Keratinocyte (primary cell): ENCODE measurements at regions not wholly inside any gene's neighbourhood (a gene's known extent, or its start where the extent isn't known, plus 50 kb on each side); places are given as distances from the start of the nearest gene placed in this dataset.

Experiments
- DNase-seq: peaks from one replicate; pipeline ENCODE4 v3.0.0-alpha.2; 2011; ENCODE audit warnings: low read depth, missing footprints, low spot score
- FAIRE-seq: peaks from 2 replicates; lab custom pipeline; 2011; peaks lifted over from hg19 to GRCh38; lab: Jason Lieb, UNC
- H2AFZ ChIP-seq: 2 replicates; pipeline ENCODE4 v1.6.0; 2012; ENCODE audit warnings: low read length, control low read depth, inconsistent platforms; ENCODE audit not compliant: control insufficient read depth
- H3K27ac ChIP-seq: 2 replicates; pipeline ENCODE4 v1.5.1; 2011; ENCODE audit warnings: low read length; ENCODE audit not compliant: control insufficient read depth, insufficient read depth
- H3K27me3 ChIP-seq: 3 replicates; pipeline ENCODE4 v1.6.0; 2011; ENCODE audit warnings: low read length; ENCODE audit not compliant: control insufficient read depth, insufficient read depth; ENCODE audit errors: extremely low read depth
- H3K36me3 ChIP-seq, 2 experiments: 2 replicates in 1 of 2; 3 replicates in 1 of 2; pipeline ENCODE4 v1.5.1; 2011; ENCODE audit warnings: low read length in 2 of 2, mild to moderate bottlenecking in 1 of 2; ENCODE audit not compliant: control insufficient read depth in 2 of 2, insufficient read depth in 2 of 2; ENCODE audit errors: extremely low read depth in 1 of 2
- H3K4me1 ChIP-seq: 3 replicates; pipeline ENCODE4 v1.5.1; 2011; ENCODE audit warnings: low read length; ENCODE audit not compliant: control insufficient read depth, insufficient read depth; ENCODE audit errors: extremely low read depth
- H3K4me2 ChIP-seq: 3 replicates; pipeline ENCODE4 v1.6.0; 2011; ENCODE audit warnings: low read depth, low read length; ENCODE audit not compliant: control insufficient read depth, insufficient read depth; ENCODE audit errors: extremely low read depth
- H3K4me3 ChIP-seq, 3 experiments: fragments of 200-600 bp in 1 of 3; sonication (generic) in 1 of 3; 2 replicates in 2 of 3; 3 replicates in 1 of 3; pipeline ENCODE4 v1.5.1; 2011 to 2016; ENCODE audit warnings: low read length in 3 of 3, mild to moderate bottlenecking in 3 of 3, control low read depth in 2 of 3, inconsistent platforms in 1 of 3, low read depth in 1 of 3, mixed read lengths in 1 of 3, mixed run types in 1 of 3, moderate library complexity in 1 of 3; ENCODE audit not compliant: control insufficient read depth in 2 of 3, insufficient read depth in 2 of 3; ENCODE audit errors: extremely low read depth in 1 of 3
- H3K79me2 ChIP-seq: 2 replicates; pipeline ENCODE4 v1.6.0; 2012; ENCODE audit warnings: low read length; ENCODE audit not compliant: control insufficient read depth, insufficient read depth
- H3K9ac ChIP-seq: 3 replicates; pipeline ENCODE4 v1.6.0; 2011; ENCODE audit warnings: low read length; ENCODE audit not compliant: control insufficient read depth, insufficient read depth; ENCODE audit errors: extremely low read depth
- H3K9me1 ChIP-seq: 3 replicates; pipeline ENCODE4 v1.6.0; 2011; ENCODE audit warnings: low read length; ENCODE audit not compliant: control insufficient read depth, insufficient read depth; ENCODE audit errors: extremely low read depth
- H3K9me3 ChIP-seq: 2 replicates; pipeline ENCODE4 v1.5.1; 2012; ENCODE audit warnings: low read depth, low read length; ENCODE audit not compliant: control insufficient read depth
- H4K20me1 ChIP-seq: 3 replicates; pipeline ENCODE4 v1.6.0; 2011; ENCODE audit warnings: low read length; ENCODE audit not compliant: control insufficient read depth, insufficient read depth; ENCODE audit errors: extremely low read depth
- EZH2 ChIP-seq: IDR thresholded peaks from one replicate; pipeline ENCODE4 v1.6.1; 2012; ENCODE audit warnings: inconsistent platforms, mild to moderate bottlenecking, low read length, moderate library complexity
- dilution Hi-C: fragments of 300-500 bp; cut with MboI; formaldehyde crosslinking; loops from one replicate; pipeline ENCODE4 v1.7.0; 2020; ENCODE audit warnings: low sequenced_read_pairs; ENCODE audit not compliant: extremely low pct_ligation_motif_present
- TF ChIP-seq, protein P1 (sequence below), 3 experiments: IDR thresholded peaks in 1 of 3; conservative IDR thresholded peaks in 1 of 3; optimal IDR thresholded peaks in 1 of 3; 2 replicates in 2 of 3; 3 replicates in 1 of 3; pipeline versions ENCODE3 to v1.5.1; 2011; ENCODE audit warnings: low read length in 3 of 3, mild to moderate bottlenecking in 3 of 3, moderate library complexity in 2 of 3, control low read depth in 1 of 3, inconsistent platforms in 1 of 3; ENCODE audit not compliant: insufficient read depth in 2 of 3; ENCODE audit errors: extremely low read depth in 1 of 3

DNA sequence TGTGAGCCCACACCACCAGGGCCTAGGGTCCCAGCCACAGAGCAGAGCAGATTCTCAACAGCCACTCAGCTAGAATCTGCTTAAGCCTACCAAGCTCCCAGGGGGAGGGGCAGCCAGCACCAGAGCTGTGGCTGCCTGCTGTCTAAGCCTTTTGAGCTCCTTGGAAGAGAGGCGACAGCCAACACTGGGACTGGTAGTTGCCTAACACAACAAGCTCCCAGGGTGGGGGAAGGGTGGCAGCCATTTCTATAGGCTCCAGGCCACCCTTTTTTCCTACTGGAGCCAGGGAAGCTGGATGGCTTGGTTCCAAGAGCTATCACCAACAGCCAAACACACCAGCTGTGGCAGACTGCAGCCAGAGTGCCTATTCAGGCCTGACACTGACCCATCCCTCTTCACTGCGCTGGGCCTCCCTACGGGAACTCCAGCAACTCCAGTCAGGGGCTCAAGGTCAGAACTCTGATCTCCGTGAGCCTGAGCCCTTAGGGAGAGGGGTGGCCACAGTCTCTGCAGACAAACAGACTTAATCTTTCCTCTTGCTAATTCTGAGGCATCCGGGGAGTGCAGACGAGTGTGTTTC is 1824.3 kb upstream of the CELF4 start:
- FAIRE-seq (no peak), DNase-seq (no peak)
- H3K36me3 ChIP-seq = no peaks in the 10 kb centered on the region
- H2AFZ ChIP-seq = no peak overlapping the region
- H3K4me3 ChIP-seq = no peak overlapping the region
- TF ChIP-seq, protein P1, sequence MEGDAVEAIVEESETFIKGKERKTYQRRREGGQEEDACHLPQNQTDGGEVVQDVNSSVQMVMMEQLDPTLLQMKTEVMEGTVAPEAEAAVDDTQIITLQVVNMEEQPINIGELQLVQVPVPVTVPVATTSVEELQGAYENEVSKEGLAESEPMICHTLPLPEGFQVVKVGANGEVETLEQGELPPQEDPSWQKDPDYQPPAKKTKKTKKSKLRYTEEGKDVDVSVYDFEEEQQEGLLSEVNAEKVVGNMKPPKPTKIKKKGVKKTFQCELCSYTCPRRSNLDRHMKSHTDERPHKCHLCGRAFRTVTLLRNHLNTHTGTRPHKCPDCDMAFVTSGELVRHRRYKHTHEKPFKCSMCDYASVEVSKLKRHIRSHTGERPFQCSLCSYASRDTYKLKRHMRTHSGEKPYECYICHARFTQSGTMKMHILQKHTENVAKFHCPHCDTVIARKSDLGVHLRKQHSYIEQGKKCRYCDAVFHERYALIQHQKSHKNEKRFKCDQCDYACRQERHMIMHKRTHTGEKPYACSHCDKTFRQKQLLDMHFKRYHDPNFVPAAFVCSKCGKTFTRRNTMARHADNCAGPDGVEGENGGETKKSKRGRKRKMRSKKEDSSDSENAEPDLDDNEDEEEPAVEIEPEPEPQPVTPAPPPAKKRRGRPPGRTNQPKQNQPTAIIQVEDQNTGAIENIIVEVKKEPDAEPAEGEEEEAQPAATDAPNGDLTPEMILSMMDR (optimal IDR thresholded peaks at IDR 0.05 in 1 of 3, IDR thresholded peaks at IDR 0.05 in 1 of 3, conservative IDR thresholded peaks at IDR 0.05 in 1 of 3; ENCODE audit: extremely low read depth in 1 of 3, insufficient read depth in 2 of 3, low read length in 3 of 3) = no peak
- no peak for TF ChIP-seq EZH2
- H3K9me3 ChIP-seq = no peaks in the 10 kb centered on the region
- H4K20me1 ChIP-seq = no peaks in the 10 kb centered on the region
- no peaks in the 10 kb centered on the region for H3K27me3 ChIP-seq
- no peak overlapping the region for H3K9ac ChIP-seq
- no peaks in the 10 kb centered on the region for H3K4me1 ChIP-seq
- H3K79me2 ChIP-seq = no peaks in the 10 kb centered on the region
- dilution Hi-C loops = no loop called here
- no peaks in the 10 kb centered on the region for H3K9me1 ChIP-seq
- H3K27ac ChIP-seq = no peak overlapping the region
- no peak overlapping the region for H3K4me2 ChIP-seq

DNA sequence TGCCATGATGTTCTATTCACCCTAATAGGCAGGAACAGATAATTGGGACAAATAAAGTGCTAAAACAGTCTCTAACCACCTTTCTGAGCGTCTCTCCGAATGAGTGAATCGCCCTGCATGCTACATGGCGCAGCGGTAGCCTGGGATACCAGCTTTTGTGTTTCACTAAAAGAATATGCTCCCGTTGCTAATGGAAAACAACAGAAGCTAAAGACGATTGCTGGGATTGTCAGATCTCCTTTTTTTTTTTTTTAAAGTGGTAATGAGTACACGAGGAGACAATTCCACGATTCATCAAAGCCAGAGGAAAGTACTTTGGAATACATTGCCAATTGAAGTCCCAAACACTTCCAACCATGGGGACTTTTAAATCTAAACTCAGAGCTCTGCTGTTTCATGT is 1815.3 kb upstream of the CELF4 start:
- Histone ChIP-seq H3K9ac (no peak overlapping the region), H3K36me3 (no peaks in the 10 kb centered on the region), H3K9me3 (no peaks in the 10 kb centered on the region), H3K4me2 (no peak overlapping the region), H3K4me1 (peaks cover 3% of the 10 kb centered on the region), H3K79me2 (no peaks in the 10 kb centered on the region), H4K20me1 (no peaks in the 10 kb centered on the region), H3K27ac (no peak overlapping the region), H3K27me3 (no peaks in the 10 kb centered on the region), H3K9me1 (no peaks in the 10 kb centered on the region), H2AFZ (no peak overlapping the region), H3K4me3 (no peak overlapping the region)
- dilution Hi-C loops = no loop called here
- FAIRE-seq (no peak), DNase-seq (no peak)
- TF ChIP-seq, protein P1 (optimal IDR thresholded peaks at IDR 0.05 in 1 of 3, IDR thresholded peaks at IDR 0.05 in 1 of 3, conservative IDR thresholded peaks at IDR 0.05 in 1 of 3; ENCODE audit: extremely low read depth in 1 of 3, insufficient read depth in 2 of 3, low read length in 3 of 3) = no peak
- TF ChIP-seq EZH2 = no peak
